Tibial artery (tissue), 4 donors: ENCODE measurements at regions not wholly inside any gene's neighbourhood (a gene's known extent, or its start where the extent isn't known, plus 50 kb on each side); places are given as distances from the start of the nearest gene placed in this dataset.

Experiments used
- DNase-seq, 2 donors: peaks; one replicate each; pipeline ENCODE4 v3.0.0-alpha.2; 2019
- H3K27ac ChIP-seq, 2 donors: fragments of 200-600 bp; sonication (generic) in 1 of 2; 1 replicate in 1 of 2; 2 replicates in 1 of 2; pipeline ENCODE4 v1.5.1; 2018 to 2019; ENCODE audit warnings: mild to moderate bottlenecking in 1 of 2
- H3K27me3 ChIP-seq, 2 donors: fragments of 200-600 bp; sonication (generic) in 1 of 2; one replicate each; pipeline versions ENCODE4 v1.5.1 to v1.6.0; 2016 to 2019
- H3K36me3 ChIP-seq, 3 donors: fragments of 200-600 bp; sonication (generic) in 2 of 3; one replicate each; pipeline ENCODE4 v1.5.1; 2016 to 2019; ENCODE audit warnings: mild to moderate bottlenecking in 2 of 3
- H3K4me1 ChIP-seq, 4 donors: fragments of 200-600 bp; sonication (generic) in 2 of 4; 1 replicate in 3 of 4; 2 replicates in 1 of 4; pipeline ENCODE4 v1.5.1; 2016 to 2019
- H3K4me3 ChIP-seq, 2 donors: fragments of 200-600 bp; sonication (generic) in 1 of 2; 1 replicate in 1 of 2; 2 replicates in 1 of 2; pipeline ENCODE4 v1.5.1; 2018 to 2019; ENCODE audit warnings: mild to moderate bottlenecking in 2 of 2
- H3K9me3 ChIP-seq, 3 donors: fragments of 200-600 bp; sonication (generic) in 1 of 3; one replicate each; pipeline ENCODE4 v1.5.1; 2016 to 2019
- CTCF ChIP-seq, 2 experiments: fragments of 200-600 bp in 1 of 2; fragments of 450-650 bp in 1 of 2; IDR thresholded peaks; one replicate each; pipeline ENCODE4 v1.5.1; 2017 to 2019; ENCODE audit warnings: antibody characterized with exemption in 2 of 2, mild to moderate bottlenecking in 1 of 2, moderate library complexity in 1 of 2
- intact Hi-C: fragments of 100-400 bp; cut with DNase I; formaldehyde crosslinking; loops from one replicate; pipeline ENCODE4 v1.15.0; 2023; ENCODE audit warnings: low total_unique reads

- Histone ChIP-seq H3K4me3 (no peak overlapping the region), H3K27ac (no peak overlapping the region), H3K4me1 (no peaks in the 10 kb centered on the region), H3K27me3 (no peaks in the 10 kb centered on the region), H3K9me3 (no peaks in the 10 kb centered on the region), H3K36me3 (no peaks in the 10 kb centered on the region)
- no peak for DNase-seq
- no peak for TF ChIP-seq CTCF (IDR thresholded peaks at IDR 0.05)
- intact Hi-C loops, result no loop called here
Measured at GRCh38 chr12:130223767-130224244, 61.5 kb downstream of the FZD10 start.

GRCh38 chr12:130224613-130225012, 62.3 kb downstream of the FZD10 start:
- H3K36me3 ChIP-seq, result no peaks in the 10 kb centered on the region

GRCh38 chr12:130225347-130225746, 63.1 kb downstream of the FZD10 start:
- TF ChIP-seq CTCF (IDR thresholded peaks at IDR 0.05), result no peak
- intact Hi-C loops, result no loop called here
- DNase-seq, result no peak
- no peaks in the 10 kb centered on the region for H3K9me3 ChIP-seq
- H3K4me3 ChIP-seq, result no peak overlapping the region
- no peak overlapping the region for H3K27ac ChIP-seq
- no peaks in the 10 kb centered on the region for H3K36me3 ChIP-seq
- no peaks in the 10 kb centered on the region for H3K27me3 ChIP-seq
- H3K4me1 ChIP-seq, result no peaks in the 10 kb centered on the region

More at GRCh38 chr12:130224613-130225012, 62.3 kb downstream of the FZD10 start:
- TF ChIP-seq CTCF (IDR thresholded peaks at IDR 0.05), result no peak
- Histone ChIP-seq H3K4me1 (no peaks in the 10 kb centered on the region), H3K9me3 (no peaks in the 10 kb centered on the region), H3K27ac (no peak overlapping the region), H3K4me3 (no peak overlapping the region), H3K27me3 (no peaks in the 10 kb centered on the region)
- intact Hi-C loops, result no loop called here
- DNase-seq, result no peak

- no peaks in the 10 kb centered on the region for H3K36me3 ChIP-seq
- H3K4me3 ChIP-seq, result no peak overlapping the region
- H3K4me1 ChIP-seq, result no peaks in the 10 kb centered on the region
- no peak for TF ChIP-seq CTCF (IDR thresholded peaks at IDR 0.05)
- no peaks in the 10 kb centered on the region for H3K27me3 ChIP-seq
- DNase-seq, result no peak
- intact Hi-C loops, result no loop called here
- H3K27ac ChIP-seq, result no peak overlapping the region
- H3K9me3 ChIP-seq, result no peaks in the 10 kb centered on the region
Measured at GRCh38 chr12:130226126-130226525, 63.9 kb downstream of the FZD10 start.

- H3K4me1 ChIP-seq, result no peaks in the 10 kb centered on the region
- TF ChIP-seq CTCF (IDR thresholded peaks at IDR 0.05), result no peak
- no peak overlapping the region for H3K4me3 ChIP-seq
- no peaks in the 10 kb centered on the region for H3K27me3 ChIP-seq
- no peak overlapping the region for H3K27ac ChIP-seq
- no peaks in the 10 kb centered on the region for H3K36me3 ChIP-seq
- H3K9me3 ChIP-seq, result no peaks in the 10 kb centered on the region
- no peak for DNase-seq
- intact Hi-C loops, result no loop called here
Measured at GRCh38 chr12:130226771-130227170, 64.5 kb downstream of the FZD10 start.

- no peaks in the 10 kb centered on the region for H3K4me1 ChIP-seq
- DNase-seq, result no peak
- H3K36me3 ChIP-seq, result no peaks in the 10 kb centered on the region
- H3K4me3 ChIP-seq, result no peak overlapping the region
- intact Hi-C loops, result no loop called here
- H3K27ac ChIP-seq, result no peak overlapping the region
- no peak for TF ChIP-seq CTCF (IDR thresholded peaks at IDR 0.05)
- no peaks in the 10 kb centered on the region for H3K27me3 ChIP-seq
- H3K9me3 ChIP-seq, result no peaks in the 10 kb centered on the region
Measured at GRCh38 chr12:130227641-130228040, 65.4 kb downstream of the FZD10 start.
